ENCODE measurements at regions not wholly inside any gene's neighbourhood (a gene's known extent, or its start where the extent isn't known, plus 50 kb on each side); places are given as distances from the start of the nearest gene placed in this dataset.

GRCh38 chr11:133600786-133601185 is 68.5 kb upstream of the OPCML start:
- H3K4ac ChIP-seq (ENCODE audit: low read depth, low read length) = no peak overlapping the region
- DNase-seq = no peak
- Mint-ChIP-seq H3K9me3 (no peaks in the 10 kb centered on the region), H3K36me3 (ENCODE audit: insufficient read depth in 1 of 3, low read depth in 3 of 3) (no peaks in the 10 kb centered on the region), H3K4me1 (peaks cover 20 to 24% of the 10 kb centered on the region in 2 experiments), H3K27ac (no peak overlapping the region), H3K4me3 (no peak overlapping the region), H3K27me3 (ENCODE audit: low read depth) (peaks cover 9% of the 10 kb centered on the region)
- no peak overlapping the region for H2BK12ac ChIP-seq (ENCODE audit: insufficient read length, low read depth, low read length)
- H3K56ac ChIP-seq (ENCODE audit: insufficient read length, low read depth, low read length) = no peak overlapping the region
- H3K27ac ChIP-seq (ENCODE audit: insufficient read length, low read depth, low read length) = no peak overlapping the region
- H3K14ac ChIP-seq (ENCODE audit: insufficient read depth, low read length) = no peak overlapping the region
- H2BK20ac ChIP-seq (ENCODE audit: low read depth, low read length, poor library complexity, severe bottlenecking) = no peak overlapping the region
- H3K4me2 ChIP-seq (ENCODE audit: insufficient read depth, insufficient read length, low read length) = no peak overlapping the region
- H4K5ac ChIP-seq (ENCODE audit: insufficient read length, low read depth, low read length) = no peak overlapping the region
- no CpG with 5 or more reads among the region's 6 CpGs for WGBS (ENCODE audit: extremely low coverage, insufficient read length, low lambda C conversion rate)
- no peak overlapping the region for H3K9ac ChIP-seq (ENCODE audit: extremely low read depth, insufficient read length, low read length)
- no peak overlapping the region for H2BK15ac ChIP-seq (ENCODE audit: low read depth, low read length)
- no peaks in the 10 kb centered on the region for H3K79me1 ChIP-seq (ENCODE audit: insufficient read depth, low read depth, low read length, poor library complexity, severe bottlenecking)
- no peak overlapping the region for H3K18ac ChIP-seq (ENCODE audit: insufficient read length, low read depth, low read length)
- H3K79me2 ChIP-seq (ENCODE audit: insufficient read depth, low read length) = no peaks in the 10 kb centered on the region
- H3K9me3 ChIP-seq (ENCODE audit: control insufficient read depth, low read depth, low read length) = no peaks in the 10 kb centered on the region
- H3K4me1 ChIP-seq (ENCODE audit: insufficient read depth, low read length) = peaks cover 6% of the 10 kb centered on the region
- no peaks in the 10 kb centered on the region for H3K27me3 ChIP-seq (ENCODE audit: insufficient read depth, low read length)
- no peak overlapping the region for H4K8ac ChIP-seq (replicated peaks; ENCODE audit: insufficient read length, low read depth, low read length)
- H2AFZ ChIP-seq (ENCODE audit: low read length) = no peak overlapping the region
- no peak overlapping the region for H3K23ac ChIP-seq (ENCODE audit: insufficient read length, low read depth, low read length)
- H4K20me1 ChIP-seq (ENCODE audit: control insufficient read depth, insufficient read depth, insufficient read length) = no peaks in the 10 kb centered on the region
- no peak for TF ChIP-seq CTCF (conservative IDR thresholded peaks at IDR 0.05)
- no peak overlapping the region for H2AK5ac ChIP-seq (ENCODE audit: insufficient read length, low read length)
- no peak overlapping the region for H2BK5ac ChIP-seq (ENCODE audit: insufficient read length, low read length)
- H2BK120ac ChIP-seq (ENCODE audit: low read depth, low read length, poor library complexity, severe bottlenecking) = no peak overlapping the region
- H3T11ph ChIP-seq (ENCODE audit: low read length) = no peak overlapping the region
- no peak overlapping the region for H4K91ac ChIP-seq (ENCODE audit: insufficient read length, low read depth, low read length)
- no peaks in the 10 kb centered on the region for H3K23me2 ChIP-seq (ENCODE audit: insufficient read length, low read depth, low read length, poor library complexity, severe bottlenecking)

Measured in H9 (cell line).